NCI-H1694 treated with DMSO at 0.1 percent for 48 hours (cell line): ENCODE measurements at regions not wholly inside any gene's neighbourhood (a gene's known extent, or its start where the extent isn't known, plus 50 kb on each side); places are given as distances from the start of the nearest gene placed in this dataset.

Source experiments
- DNase-seq: peaks from one replicate; lab custom pipeline; 2025; lab: John Stamatoyannopoulos, UW

- no peak for DNase-seq
Observed at GRCh38 chr5:109917154-109917546, 227.4 kb downstream of the MAN2A1 start.

- DNase-seq: no peak
Observed at GRCh38 chr5:109917966-109918365, 228.2 kb downstream of the MAN2A1 start.

GRCh38 chr5:109920736-109921135 is 231.0 kb downstream of the MAN2A1 start:
- DNase-seq: no peak

- DNase-seq: no peak
Observed at GRCh38 chr5:109921735-109922380, 232.1 kb downstream of the MAN2A1 start.

GRCh38 chr5:109922381-109922995 is 232.8 kb downstream of the MAN2A1 start:
- no peak for DNase-seq

GRCh38 chr5:109923205-109923604 is 233.5 kb downstream of the MAN2A1 start:
- no peak for DNase-seq

GRCh38 chr5:109924237-109925107 is 234.7 kb downstream of the MAN2A1 start:
- DNase-seq: no peak

GRCh38 chr5:109927639-109928038 is 237.9 kb downstream of the MAN2A1 start:
- DNase-seq: no peak

- DNase-seq: no peak
Observed at GRCh38 chr5:109928046-109928445, 238.3 kb downstream of the MAN2A1 start.

GRCh38 chr5:109928811-109929210 is 239.1 kb downstream of the MAN2A1 start:
- DNase-seq: no peak

GRCh38 chr5:109929376-109929775 is 239.6 kb downstream of the MAN2A1 start:
- no peak for DNase-seq

- no peak for DNase-seq
Observed at GRCh38 chr5:109929911-109930310, 240.2 kb downstream of the MAN2A1 start.

- no peak for DNase-seq
Observed at GRCh38 chr5:109931049-109931780, 241.5 kb downstream of the MAN2A1 start.

- DNase-seq: no peak
Observed at GRCh38 chr5:109935833-109936490, 246.2 kb downstream of the MAN2A1 start.

- no peak for DNase-seq
Observed at GRCh38 chr5:109936996-109937395, 247.3 kb downstream of the MAN2A1 start.

- DNase-seq: no peak
Observed at GRCh38 chr5:109937951-109938350, 248.2 kb downstream of the MAN2A1 start.

- DNase-seq: no peak
Observed at GRCh38 chr5:109938453-109938852, 248.7 kb downstream of the MAN2A1 start.

- no peak for DNase-seq
Observed at GRCh38 chr5:109939116-109939682, 249.5 kb downstream of the MAN2A1 start.

GRCh38 chr5:109942646-109943045 is 252.9 kb downstream of the MAN2A1 start:
- no peak for DNase-seq

GRCh38 chr5:109943701-109944235 is 254.0 kb downstream of the MAN2A1 start:
- DNase-seq: no peak

GRCh38 chr5:109944461-109944860 is 254.7 kb downstream of the MAN2A1 start:
- DNase-seq: no peak
